ENCODE measurements at regions not wholly inside any gene's neighbourhood (a gene's known extent, or its start where the extent isn't known, plus 50 kb on each side); places are given as distances from the start of the nearest gene placed in this dataset.
A peak's percentile ranks its signal among the peaks of the same experiment; 100 is the strongest.
"Not testable (repeated sequence)": the region's sequence is repeated elsewhere in the genome, so short reads cannot be mapped to it uniquely, and the experiment has no call there.

DNA sequence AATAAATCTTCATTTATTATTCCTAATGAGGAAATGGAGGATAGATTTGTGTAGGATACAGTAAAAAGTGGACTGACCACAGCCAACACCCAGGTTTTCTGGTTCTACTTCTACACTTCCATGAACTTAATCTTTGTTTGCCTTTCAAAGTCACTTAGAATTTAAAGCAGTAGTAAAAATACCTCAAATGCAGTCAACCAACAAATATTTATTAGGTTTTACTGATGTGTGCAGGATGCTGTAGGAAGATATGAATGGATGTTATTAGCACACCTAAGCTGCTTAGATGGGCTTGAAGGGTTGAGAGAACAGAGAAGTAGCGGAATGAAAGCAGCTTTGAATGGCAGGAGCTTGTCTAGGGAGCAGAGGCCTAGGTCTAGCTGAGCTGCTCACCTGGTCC is 201.1 kb downstream of the PALM2AKAP2 start:
- no peak for DNase-seq

DNA sequence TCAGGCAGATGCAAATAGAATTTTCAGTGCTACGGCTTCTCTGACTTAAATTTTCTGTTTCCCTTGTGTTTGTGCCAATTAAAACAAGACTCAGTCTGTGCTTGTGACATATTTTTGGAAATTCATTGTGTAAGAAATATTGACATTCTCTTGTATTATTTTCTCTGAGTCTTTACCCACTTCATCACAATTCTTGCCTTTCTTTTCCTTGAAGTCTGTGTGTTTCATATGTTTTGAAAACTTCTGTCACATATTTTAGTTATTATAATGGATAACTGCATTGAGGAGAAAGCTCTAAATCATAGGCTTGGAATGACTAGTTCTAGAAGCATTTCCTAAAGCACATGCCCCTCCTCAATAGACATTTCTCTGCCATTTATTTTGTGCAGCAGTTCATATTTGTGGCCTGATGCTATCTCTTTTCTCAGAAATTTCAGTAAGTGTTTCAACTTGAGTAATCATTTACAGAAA is 206.6 kb downstream of the PALM2AKAP2 start:
- no peak for DNase-seq

DNA sequence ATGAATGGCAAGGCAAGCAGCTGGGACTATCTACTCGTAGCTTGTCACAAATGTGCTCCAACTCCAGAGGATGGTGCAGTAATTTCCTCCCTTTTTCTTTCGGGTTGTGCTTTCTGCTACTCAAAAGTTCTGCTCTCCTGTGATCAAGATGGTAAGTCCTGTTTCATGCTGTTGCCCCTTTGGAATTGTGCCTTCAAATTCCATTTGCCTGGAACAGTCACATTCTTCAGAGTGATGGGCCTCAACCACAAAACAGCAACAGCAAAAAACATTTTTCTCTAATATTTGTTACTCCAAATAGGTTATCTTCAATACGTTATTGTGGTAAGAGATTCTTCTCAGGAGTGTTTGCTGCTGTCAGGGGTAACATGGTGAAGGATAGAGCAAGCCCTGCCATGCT is 209.3 kb downstream of the PALM2AKAP2 start:
- DNase-seq = no peak

DNA sequence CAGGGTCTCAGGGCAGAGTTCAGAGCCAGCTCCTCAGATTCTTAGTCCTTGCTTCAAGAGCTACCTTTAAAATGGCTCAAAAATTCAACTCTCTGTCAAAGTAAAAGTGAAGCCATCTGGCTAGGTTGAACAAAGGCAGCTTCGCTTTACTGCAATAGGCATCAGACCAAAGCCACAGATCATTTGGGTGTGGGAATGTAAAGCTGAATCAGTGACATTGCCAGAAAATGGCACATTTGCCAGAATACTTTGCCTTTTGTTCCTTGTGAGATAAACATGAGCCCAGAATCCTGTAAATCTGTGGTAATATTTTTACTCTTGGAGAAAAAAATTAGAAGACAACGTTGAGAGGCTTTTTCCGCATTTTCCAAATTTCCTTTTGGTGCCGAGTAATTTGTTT is 210.5 kb downstream of the PALM2AKAP2 start:
- DNase-seq = no peak

DNA sequence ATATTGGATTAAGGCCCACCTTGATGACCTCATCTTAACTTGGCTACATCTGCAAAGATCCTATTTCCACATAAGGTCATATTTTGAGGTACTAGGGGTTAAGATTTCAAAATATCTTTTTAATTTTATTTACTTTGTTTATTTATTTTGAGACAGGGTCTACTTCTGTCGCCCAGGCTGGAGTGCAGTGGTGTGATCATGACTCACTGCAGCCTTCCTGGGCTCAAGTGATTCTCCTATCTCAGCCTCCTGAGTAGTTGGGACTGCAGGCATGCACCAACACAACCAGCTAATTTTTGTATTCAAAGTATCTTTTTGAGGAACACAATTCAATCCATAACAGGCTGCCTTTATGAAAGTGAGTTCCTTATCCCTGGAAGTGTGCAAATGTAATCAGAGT is 212.3 kb downstream of the PALM2AKAP2 start:
- no peak for DNase-seq

DNA sequence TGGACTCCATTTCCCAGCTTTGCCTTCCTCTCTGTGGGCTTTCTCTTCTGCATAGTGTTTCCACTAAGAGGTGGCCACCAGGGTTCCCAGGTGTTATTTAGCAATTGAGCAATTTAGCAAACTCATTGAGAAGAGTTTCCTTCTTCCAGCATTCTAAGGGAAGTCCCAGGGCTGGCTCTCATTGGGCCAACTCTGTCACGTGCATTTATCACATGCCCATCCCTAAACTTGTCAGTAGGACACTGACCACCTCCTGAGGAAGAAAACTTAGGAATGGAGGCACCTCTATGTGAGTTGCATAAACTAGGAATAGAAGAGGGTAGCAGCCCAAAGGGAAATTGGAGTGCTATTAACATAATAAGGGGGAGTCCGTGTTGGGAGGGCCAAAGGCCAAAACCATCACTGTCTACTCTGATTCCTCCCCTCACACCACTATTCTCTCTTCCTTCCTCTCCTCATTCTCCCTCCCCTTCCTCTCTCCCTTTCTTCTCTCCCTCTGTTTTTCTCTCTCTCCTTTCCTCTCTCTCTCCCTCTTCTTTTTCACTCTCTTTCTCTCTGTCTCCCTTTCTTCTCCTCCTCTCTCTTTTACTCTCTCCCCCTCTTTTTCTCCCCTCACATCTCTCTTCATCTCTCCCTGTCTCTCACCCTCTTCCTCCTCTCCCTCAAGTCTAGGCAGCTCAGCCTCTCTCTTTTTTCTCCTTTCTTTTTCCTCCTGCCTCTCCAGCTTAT is 213.4 kb downstream of the PALM2AKAP2 start:
- no peak for DNase-seq

DNA sequence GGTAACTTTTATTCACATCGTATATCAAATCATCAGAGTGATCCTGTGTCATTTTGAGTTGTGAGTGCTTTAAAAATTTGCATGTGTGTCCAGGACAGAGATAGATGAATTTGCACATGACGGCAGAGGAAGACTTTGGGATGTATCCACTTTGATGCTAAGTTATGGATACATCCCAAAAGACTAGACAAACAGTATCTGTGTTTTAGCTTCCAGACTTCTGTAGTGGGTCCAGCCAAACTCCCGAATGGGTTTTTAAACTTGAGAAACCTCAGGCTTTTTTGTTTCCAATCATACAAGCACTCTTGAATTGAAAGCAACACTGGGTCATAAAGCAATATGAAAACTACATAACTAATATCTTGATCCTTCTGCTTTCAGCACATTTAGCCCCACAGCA is 213.8 kb downstream of the C9orf152 start:
- no peak for DNase-seq

DNA sequence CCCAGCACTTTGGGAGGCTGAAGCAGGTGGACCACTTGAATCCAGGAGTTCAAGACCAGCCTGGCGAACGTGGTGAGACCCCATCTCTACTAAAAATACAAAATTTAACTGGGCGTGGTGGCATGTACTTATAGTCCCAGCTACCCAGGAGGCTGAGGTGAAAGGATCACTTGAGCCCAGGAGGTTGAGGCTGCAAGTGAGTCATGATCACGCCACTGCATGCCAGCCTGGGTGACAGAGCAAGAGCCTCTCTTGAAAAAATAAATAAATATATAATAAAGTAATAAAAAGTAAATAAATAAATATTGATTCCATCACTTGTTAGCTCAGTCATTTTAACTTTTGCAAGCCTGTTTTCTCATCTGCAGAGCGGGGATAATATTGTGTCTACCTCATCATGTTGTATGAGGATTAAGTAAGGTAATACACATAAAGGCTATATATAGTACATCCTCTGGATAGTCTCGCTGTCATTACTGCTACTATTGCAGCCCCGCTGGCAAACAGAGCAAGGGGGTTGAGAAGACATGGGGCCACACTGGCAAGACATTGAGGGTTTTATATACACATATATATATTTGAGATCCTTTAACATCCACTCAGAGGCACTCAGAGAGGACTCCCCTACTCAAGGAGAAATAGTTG is 210.9 kb downstream of the C9orf152 start:
- no peak for DNase-seq

DNA sequence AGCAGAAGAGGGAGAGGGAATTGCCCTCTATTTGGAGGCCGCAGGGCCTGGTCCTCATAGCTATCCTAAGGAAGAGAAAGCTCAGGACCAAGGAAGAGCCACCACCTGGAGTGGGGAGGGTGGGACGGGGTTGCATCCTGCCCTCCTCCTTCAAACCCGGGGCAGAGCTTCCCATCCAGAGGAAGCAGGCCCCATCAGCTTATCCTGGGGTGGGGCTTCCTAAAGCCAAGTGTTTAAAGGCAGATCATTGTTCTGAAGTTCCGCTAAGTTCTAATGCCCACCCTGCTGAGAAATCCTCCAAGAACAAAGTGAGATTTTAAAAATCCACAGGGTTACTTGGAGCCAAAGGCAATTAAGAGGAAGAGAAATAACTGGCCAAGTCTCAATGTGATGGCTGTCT is 210.3 kb downstream of the C9orf152 start:
- DNase-seq = no peak

DNA sequence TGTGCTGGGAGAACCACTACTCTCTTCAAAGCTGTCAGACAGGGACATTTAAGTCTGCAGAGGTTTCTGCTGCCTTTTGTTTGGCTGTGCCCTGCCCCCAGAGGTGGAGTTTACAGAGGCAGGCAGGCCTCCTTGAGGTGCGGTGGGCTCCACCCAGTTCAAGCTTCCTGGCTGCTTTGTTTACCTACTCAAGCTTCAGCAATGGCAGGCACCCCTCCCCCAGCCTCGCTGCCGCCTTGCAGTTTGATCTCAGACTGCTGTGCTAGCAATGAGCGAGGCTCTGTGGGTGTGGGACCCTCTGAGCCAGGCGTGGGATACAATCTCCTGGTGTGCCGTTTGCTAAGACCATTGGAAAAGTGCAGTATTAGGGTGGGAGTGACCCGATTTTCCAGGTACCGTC is 202.4 kb downstream of the C9orf152 start:
- peak; percentile 22 for DNase-seq

DNA sequence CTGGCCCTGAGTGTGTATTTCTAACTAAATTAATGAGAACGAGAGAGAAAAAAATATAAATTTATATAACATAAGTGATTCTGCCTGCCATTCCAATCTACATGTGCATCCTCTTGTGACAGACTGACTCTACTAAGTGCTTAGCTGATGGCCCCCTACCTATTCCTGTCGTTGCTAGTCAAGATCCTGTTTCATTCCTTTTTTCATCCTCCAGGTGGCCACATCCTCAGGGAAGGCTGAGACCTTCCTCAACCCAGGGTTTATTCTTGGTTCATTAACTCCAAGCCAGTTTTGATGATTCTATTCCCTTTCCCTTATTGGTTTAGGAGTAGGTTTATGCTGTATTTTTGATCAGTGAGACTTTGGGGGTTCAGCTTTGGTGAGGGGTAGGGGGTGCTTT is 201.3 kb downstream of the C9orf152 start:
- no peak for DNase-seq

DNA sequence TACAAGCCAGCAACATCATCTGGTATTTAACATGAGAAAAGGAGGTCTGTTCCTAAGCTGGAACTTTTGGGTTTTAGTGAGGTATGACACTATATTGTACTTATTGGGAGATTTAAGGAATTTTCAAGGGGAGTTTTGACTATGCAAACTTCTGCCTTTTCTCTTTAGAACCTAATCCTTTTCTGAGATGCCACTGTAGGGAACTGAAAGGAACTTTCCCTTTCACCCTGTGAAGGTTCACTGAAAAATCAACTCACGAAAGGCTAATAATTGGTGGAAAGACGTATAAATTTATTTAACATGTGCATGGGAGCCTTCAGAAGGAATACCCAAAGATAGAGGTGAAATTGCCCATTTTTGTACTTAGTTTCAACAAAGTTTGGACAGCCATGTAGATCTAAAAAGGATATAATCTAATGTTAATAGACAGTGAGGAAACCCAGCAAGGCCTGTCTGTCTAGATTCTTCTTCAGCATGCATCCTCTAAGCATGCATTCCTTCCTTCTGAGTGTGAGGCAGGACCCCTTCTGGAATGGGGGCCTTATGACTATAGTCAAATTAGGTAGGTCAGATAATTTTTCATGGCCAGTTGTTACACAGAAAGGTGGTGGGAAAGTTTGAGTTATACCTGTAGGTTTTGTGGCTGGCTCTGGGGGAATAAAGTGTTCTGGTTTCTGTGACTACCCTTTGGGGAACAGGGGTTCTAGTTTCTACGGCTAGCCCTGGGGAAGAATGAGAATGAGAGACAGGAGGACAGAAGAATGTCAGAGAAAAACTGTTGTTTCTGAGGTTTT is 200.3 kb downstream of the C9orf152 start:
- DNase-seq = no peak

DNA sequence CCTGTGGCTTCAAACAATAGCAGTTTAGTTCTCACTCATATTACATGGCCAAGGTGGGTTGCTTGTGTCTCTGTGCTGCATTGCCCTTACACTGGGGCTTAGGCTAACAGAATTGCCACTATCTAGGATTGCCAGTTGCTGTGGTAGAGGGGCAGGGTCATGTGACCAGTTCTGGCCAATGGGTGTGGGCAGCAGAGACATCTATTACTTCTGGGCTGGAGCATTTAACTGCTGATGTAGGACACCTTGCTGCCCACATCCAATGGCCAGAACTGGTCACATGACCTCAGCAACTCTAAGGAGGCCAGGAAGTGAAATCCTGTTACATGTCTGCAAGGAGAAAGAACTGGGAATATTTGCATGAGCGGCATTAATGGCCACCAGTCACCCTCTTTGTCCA is 199.3 kb downstream of the C9orf152 start:
- no peak for DNase-seq

DNA sequence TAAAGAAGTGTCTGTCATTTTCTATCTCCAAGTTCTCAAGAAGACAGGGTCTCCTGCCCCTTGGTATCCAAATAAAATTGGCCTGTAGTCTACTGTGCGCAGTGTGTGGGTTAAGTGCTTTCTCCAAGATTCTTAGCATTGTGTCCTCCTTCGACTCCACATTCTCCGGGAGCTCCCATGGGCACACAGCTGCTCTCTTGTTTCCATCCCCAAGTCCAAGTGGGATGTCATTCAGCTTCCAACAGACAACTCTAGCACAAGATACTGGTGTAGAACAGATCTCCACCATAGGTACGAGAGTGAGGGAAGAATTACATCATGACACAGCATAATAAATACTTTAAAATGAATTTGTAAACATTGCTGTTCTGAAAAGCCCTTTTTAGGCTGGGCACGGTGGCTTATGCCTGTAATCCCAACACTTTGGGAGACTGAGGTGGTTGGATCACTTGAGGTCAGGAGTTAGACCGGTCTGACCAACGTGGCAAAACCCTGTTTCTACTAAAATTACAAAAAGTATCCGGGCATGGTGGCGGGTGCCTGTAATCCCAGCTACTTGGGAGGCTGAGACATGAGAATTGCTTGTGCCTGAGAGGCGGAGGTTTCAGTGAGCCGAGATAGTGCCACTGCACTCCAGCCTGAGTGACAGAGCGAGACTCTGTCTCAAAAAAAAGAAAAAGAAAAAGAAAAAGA is 196.2 kb downstream of the C9orf152 start:
- no peak for DNase-seq

DNA sequence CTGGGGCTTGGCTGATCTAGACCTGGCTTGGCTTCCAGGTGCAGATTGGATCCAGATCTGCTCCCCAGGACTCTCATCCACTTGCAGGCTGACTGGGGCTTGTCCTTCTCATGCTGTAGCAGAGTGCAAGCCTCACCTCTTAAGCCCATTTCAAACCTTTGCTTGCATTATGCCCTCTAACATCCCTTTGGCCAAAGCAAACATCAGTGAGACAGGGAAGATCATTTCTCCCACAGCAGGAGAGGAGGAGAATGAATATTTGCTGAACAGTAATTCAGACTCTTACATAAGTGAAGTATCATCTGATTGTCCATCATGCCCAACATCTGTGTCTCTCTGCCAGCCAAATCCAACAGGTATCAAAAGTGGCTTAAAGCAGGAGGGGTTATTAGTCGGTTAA is 194.9 kb downstream of the C9orf152 start:
- no peak for DNase-seq

DNA sequence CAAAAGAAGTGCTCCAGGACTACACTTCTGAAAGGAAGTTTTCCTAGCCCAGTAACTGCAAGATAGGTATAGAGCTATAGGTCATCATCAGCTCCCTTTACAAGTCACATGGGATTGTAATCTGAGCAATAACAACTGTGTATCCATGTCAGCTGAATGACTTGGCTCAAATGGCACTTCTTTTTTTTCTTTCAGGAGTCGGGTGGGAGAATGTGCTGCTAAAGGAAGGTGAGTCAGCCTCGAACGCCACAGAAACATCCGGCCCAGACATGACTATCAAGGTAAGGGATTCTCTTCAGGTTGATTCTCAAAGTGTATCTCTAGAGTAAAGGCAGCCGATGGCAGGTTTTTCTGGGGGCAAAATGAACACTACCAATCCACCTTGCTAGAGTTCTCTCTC is 192.2 kb downstream of the C9orf152 start:
- DNase-seq = no peak

DNA sequence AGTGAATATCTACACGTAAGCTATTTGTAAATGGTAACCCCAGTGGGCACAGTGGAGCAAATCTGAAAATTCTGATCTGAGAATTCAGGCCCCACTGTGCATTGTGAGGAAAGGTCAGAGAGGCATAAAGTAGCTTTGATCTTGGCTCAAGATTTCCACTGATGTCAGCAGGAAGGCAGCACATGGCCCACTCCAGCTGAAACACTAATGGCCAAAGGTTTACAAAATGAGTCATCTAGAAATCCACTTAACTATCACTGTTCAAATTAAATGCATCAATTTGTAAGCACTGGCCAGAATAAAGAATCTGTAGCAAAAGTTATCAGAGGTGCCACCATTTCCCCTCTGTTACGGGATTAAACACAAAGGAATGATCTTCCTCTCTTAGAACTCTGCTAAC is 191.6 kb downstream of the C9orf152 start:
- no peak for DNase-seq

DNA sequence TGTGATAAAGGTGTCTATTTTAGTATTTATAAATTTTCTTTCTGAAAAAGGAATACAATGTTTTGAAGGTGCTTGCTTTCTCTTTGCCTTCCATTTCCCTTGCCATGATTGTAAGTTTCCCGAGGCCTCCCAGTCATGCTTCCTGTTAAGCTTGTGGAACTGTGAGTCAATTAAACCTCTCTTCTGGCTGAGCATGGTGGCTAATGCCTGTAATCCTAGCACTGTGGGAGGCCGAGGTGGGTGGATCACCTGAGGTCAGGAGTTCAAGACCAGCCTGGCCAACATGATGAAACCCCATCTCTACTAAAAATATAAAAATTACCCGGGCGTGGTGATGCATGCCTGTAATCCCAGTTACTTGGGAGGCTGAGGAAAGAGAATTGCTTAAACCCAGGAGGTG is 187.7 kb downstream of the C9orf152 start:
- not testable (repeated sequence) for DNase-seq

DNA sequence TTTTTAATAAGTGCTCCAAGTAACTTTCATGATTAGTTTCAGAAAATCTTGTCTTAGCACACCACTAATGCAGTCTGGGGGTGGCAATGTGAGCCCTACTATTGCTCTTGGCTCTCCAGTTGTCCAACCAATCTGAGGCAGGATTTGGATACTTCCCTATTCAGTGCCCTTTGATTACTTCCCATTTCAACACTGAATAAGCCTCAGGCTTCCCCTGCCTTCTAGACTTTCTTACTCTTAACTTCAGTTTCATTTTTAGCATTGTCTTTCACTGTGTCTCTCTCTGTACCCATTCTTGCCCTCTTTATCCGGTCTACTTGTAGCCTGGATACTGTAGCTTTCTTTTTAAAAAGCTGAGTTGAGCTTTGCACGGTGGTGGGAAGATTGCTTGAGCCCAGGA is 186.1 kb downstream of the C9orf152 start:
- no peak for DNase-seq

DNA sequence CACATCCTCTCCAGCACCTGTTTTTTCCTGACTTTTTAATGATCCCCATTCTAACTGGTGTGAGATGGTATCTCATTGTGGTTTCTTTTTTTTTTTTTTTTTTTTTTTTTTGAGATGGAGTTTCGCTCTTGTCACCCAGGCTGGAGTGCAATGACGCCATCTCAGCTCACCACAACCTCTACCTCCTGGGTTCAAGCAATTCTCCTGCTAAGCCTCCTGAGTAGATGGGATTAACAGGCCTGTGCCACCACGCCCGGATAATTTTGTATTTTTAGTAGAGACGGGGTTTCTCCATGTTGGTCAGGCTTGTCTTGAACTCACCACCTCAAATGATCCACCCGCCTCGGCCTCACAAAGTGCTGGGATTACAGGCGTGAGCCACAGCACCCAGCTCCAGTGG is 184.7 kb downstream of the C9orf152 start:
- not testable (repeated sequence) for DNase-seq

DNA sequence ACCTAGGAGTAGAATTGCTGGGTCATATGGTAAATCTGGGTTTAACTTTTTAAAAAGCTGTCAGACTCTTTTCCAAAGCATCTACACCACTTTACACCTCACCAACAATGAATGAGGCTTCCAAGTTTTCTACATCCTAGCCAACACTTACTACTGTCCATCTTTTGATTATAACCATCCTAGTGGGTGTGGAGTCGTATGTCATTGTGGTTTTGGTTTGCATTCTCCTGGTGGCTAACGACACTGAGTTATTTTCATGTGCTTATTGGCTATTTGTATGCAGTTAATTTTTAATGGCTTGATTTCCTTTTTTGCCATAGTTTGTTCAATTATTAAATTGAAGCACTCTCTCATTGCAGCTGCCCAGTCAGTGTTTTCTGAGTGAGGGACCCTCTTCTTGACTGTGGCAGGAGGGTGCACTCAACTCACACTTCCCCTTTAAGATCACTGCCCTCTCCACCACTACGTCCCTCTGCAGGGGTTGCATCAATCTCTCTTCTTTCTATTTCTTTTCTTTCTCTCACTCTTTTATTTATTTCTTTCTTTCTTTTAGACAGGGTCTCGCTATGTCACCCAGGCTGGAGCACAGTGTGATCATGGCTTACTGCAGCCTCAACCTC is 182.3 kb downstream of the C9orf152 start:
- no peak for DNase-seq

DNA sequence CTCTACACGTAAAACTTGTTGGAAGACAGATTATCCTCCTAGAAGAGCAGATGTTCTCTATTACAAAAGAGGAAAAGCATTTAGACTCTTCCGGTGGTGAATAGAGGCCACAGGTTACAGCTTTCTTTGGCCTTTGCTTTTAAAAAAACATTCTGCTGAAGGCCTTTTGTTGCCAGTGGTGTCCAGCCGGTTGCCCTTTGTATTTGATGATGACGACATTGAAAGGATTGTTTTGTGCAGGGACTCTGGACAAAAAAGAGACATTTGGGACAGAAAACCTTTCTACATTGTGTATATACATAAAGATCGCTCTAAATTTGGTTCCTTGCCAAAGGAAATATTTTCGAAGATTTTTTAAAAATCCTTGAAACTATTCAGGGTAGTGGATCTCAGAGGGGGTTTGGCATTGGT is 180.3 kb downstream of the C9orf152 start:
- DNase-seq = no peak

DNA sequence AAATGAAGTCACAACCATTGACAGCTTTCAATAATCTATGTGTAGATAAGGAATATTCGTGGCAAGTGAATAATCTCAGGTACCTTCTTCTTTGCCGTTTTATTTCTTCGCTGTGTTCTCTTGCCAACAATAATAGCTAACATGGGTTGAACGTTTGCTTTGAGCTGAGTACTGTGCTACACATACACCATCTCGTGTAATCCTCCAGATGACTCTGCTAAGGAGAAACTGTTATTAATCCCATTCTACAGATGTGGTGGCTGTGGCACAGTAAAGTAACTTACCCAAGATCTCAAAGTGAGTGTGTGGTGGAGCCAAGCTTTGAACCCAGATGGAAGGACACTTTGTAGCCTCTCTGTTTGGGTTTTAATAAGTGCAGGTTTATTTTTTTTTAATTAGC is 179.7 kb downstream of the C9orf152 start:
- no peak for DNase-seq
